ENCODE measurements at regions not wholly inside any gene's neighbourhood (a gene's known extent, or its start where the extent isn't known, plus 50 kb on each side); places are given as distances from the start of the nearest gene placed in this dataset.

- no peak for TF ChIP-seq POLR2AphosphoS5 (IDR thresholded peaks at IDR 0.05; ENCODE audit: low read depth, low read length)
These were observed 227.7 kb downstream of the ZNF621 start for GRCh38 chr3:40752492-40752891.

- no peak for TF ChIP-seq TAF1 (IDR thresholded peaks at IDR 0.05; ENCODE audit: borderline replicate concordance, insufficient read depth, low read length)
- TF ChIP-seq FOXP2 (optimal IDR thresholded peaks at IDR 0.05; ENCODE audit: borderline replicate concordance, extremely low read depth, extremely low read length, insufficient read depth): no peak
- no peak for TF ChIP-seq POLR2AphosphoS5 (IDR thresholded peaks at IDR 0.05; ENCODE audit: low read depth, low read length)
- TF ChIP-seq REST (IDR thresholded peaks at IDR 0.05; ENCODE audit: insufficient read depth in 1 of 2, low read depth in 2 of 2, low read length in 2 of 2): no peak
- TF ChIP-seq SIN3A (IDR thresholded peaks at IDR 0.05; ENCODE audit: borderline replicate concordance, insufficient read depth, low read length): no peak
These were observed 228.6 kb downstream of the ZNF621 start for GRCh38 chr3:40753291-40753770.

- TF ChIP-seq TAF1 (IDR thresholded peaks at IDR 0.05; ENCODE audit: borderline replicate concordance, insufficient read depth, low read length): no peak
These were observed 229.2 kb downstream of the ZNF621 start for GRCh38 chr3:40753951-40754350.

- no peak for TF ChIP-seq FOXP2 (optimal IDR thresholded peaks at IDR 0.05; ENCODE audit: borderline replicate concordance, extremely low read depth, extremely low read length, insufficient read depth)
These were observed 230.2 kb downstream of the ZNF621 start for GRCh38 chr3:40754994-40755393.

GRCh38 chr3:40756500-40756899 is 231.7 kb downstream of the ZNF621 start:
- TF ChIP-seq POLR2AphosphoS5 (IDR thresholded peaks at IDR 0.05; ENCODE audit: low read depth, low read length) (no peak), SIN3A (IDR thresholded peaks at IDR 0.05; ENCODE audit: borderline replicate concordance, insufficient read depth, low read length) (no peak), TAF1 (IDR thresholded peaks at IDR 0.05; ENCODE audit: borderline replicate concordance, insufficient read depth, low read length) (no peak), REST (IDR thresholded peaks at IDR 0.05; ENCODE audit: insufficient read depth in 1 of 2, low read depth in 2 of 2, low read length in 2 of 2) (no peak), FOXP2 (optimal IDR thresholded peaks at IDR 0.05; ENCODE audit: borderline replicate concordance, extremely low read depth, extremely low read length, insufficient read depth) (no peak)

GRCh38 chr3:40763807-40764206 is 239.0 kb downstream of the ZNF621 start:
- no peak for TF ChIP-seq REST (IDR thresholded peaks at IDR 0.05; ENCODE audit: insufficient read depth in 1 of 2, low read depth in 2 of 2, low read length in 2 of 2)

- TF ChIP-seq POLR2AphosphoS5 (IDR thresholded peaks at IDR 0.05; ENCODE audit: low read depth, low read length) (no peak), FOXP2 (optimal IDR thresholded peaks at IDR 0.05; ENCODE audit: borderline replicate concordance, extremely low read depth, extremely low read length, insufficient read depth) (no peak), TAF1 (IDR thresholded peaks at IDR 0.05; ENCODE audit: borderline replicate concordance, insufficient read depth, low read length) (no peak), REST (IDR thresholded peaks at IDR 0.05; ENCODE audit: insufficient read depth in 1 of 2, low read depth in 2 of 2, low read length in 2 of 2) (no peak), SIN3A (IDR thresholded peaks at IDR 0.05; ENCODE audit: borderline replicate concordance, insufficient read depth, low read length) (no peak)
These were observed 240.0 kb downstream of the ZNF621 start for GRCh38 chr3:40764747-40765146.

Measured in PFSK-1 (cell line).